Epithelial cell of proximal tubule (primary cell): ENCODE measurements at regions not wholly inside any gene's neighbourhood (a gene's known extent, or its start where the extent isn't known, plus 50 kb on each side); places are given as distances from the start of the nearest gene placed in this dataset.

Experiments used
- DNase-seq: peaks from one replicate; pipeline ENCODE4 v3.0.0-alpha.2; 2011; ENCODE audit warnings: low read depth
- H3K4me3 ChIP-seq: 2 replicates; pipeline ENCODE4 v1.5.1; 2011; ENCODE audit warnings: low read depth, mild to moderate bottlenecking, low read length
- CTCF ChIP-seq: conservative IDR thresholded peaks from 2 replicates; pipeline ENCODE4 v1.5.1; 2012; ENCODE audit warnings: low read depth, mild to moderate bottlenecking, low read length

- no peak overlapping the region for H3K4me3 ChIP-seq
- no peak for DNase-seq
- no peak for TF ChIP-seq CTCF
Measured at GRCh38 chr2:30393510-30393909, 53.5 kb upstream of the LCLAT1 start.

GRCh38 chr2:30394096-30394495 is 53.0 kb upstream of the LCLAT1 start:
- no peak for DNase-seq
- TF ChIP-seq CTCF, result no peak

GRCh38 chr2:30396436-30397232 is 50.4 kb upstream of the LCLAT1 start:
- H3K4me3 ChIP-seq, result no peak overlapping the region
- no peak for DNase-seq
- no peak for TF ChIP-seq CTCF

More at GRCh38 chr2:30394096-30394495, 53.0 kb upstream of the LCLAT1 start:
- no peak overlapping the region for H3K4me3 ChIP-seq
